GM06990 (cell line): ENCODE measurements at regions not wholly inside any gene's neighbourhood (a gene's known extent, or its start where the extent isn't known, plus 50 kb on each side); places are given as distances from the start of the nearest gene placed in this dataset.

ENCODE experiments used
- DNase-seq: peaks from one replicate; pipeline ENCODE4 v3.0.0-alpha.2; 2011; ENCODE audit not compliant: insufficient read length; ENCODE audit errors: extremely low read depth
- H3K27me3 ChIP-seq: replicated peaks from 2 replicates; pipeline ENCODE4 v1.6.0; 2011; ENCODE audit warnings: low read length; ENCODE audit not compliant: control insufficient read depth, insufficient read depth
- H3K36me3 ChIP-seq: 2 replicates; pipeline ENCODE4 v1.5.1; 2011; ENCODE audit warnings: low read length; ENCODE audit not compliant: control insufficient read depth, insufficient read depth
- H3K4me3 ChIP-seq: replicated peaks from 2 replicates; pipeline ENCODE4 v1.5.1; 2011; ENCODE audit warnings: low read depth, mild to moderate bottlenecking, control low read depth, low read length
- TF ChIP-seq, protein P1 (sequence below): IDR thresholded peaks from 2 replicates; pipeline ENCODE4 v1.5.1; 2011; ENCODE audit warnings: low read length, control low read depth, mild to moderate bottlenecking, inconsistent platforms; ENCODE audit not compliant: insufficient read depth, poor library complexity, severe bottlenecking

DNA sequence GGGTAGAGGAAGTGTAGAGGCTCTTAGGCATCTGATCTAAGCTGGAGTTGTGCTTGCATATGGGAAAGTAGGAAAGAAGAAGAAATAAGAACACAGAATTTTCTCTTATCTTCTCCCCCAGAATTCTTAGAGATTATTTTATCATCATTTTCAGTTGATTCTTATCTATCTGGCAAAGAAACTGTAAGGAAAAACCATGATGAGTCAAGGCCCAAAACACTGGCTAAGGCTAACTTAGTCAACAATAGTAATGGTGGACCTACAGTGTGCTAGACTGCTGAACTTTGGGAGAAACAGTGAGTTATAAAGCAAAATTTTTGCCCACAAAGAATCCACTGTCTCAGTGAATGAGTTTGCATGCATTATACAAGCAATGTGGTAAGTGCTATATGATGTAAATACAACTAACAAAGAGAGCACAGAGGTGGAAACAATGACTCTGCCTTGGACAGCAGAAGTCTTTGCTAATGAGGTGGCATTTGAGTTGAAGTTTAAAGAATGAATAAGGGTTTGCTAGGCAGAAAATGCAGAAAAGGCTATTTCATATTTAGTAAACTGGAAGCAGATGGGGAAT, 344.5 kb upstream of the PLET1 start:
- DNase-seq, result no peak
- no peak overlapping the region for H3K4me3 ChIP-seq
- no peaks in the 10 kb centered on the region; the same call in 1 of the 2 replicates for H3K27me3 ChIP-seq
- H3K36me3 ChIP-seq, result no peaks in the 10 kb centered on the region
- TF ChIP-seq, protein P1, sequence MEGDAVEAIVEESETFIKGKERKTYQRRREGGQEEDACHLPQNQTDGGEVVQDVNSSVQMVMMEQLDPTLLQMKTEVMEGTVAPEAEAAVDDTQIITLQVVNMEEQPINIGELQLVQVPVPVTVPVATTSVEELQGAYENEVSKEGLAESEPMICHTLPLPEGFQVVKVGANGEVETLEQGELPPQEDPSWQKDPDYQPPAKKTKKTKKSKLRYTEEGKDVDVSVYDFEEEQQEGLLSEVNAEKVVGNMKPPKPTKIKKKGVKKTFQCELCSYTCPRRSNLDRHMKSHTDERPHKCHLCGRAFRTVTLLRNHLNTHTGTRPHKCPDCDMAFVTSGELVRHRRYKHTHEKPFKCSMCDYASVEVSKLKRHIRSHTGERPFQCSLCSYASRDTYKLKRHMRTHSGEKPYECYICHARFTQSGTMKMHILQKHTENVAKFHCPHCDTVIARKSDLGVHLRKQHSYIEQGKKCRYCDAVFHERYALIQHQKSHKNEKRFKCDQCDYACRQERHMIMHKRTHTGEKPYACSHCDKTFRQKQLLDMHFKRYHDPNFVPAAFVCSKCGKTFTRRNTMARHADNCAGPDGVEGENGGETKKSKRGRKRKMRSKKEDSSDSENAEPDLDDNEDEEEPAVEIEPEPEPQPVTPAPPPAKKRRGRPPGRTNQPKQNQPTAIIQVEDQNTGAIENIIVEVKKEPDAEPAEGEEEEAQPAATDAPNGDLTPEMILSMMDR, result no peak

DNA sequence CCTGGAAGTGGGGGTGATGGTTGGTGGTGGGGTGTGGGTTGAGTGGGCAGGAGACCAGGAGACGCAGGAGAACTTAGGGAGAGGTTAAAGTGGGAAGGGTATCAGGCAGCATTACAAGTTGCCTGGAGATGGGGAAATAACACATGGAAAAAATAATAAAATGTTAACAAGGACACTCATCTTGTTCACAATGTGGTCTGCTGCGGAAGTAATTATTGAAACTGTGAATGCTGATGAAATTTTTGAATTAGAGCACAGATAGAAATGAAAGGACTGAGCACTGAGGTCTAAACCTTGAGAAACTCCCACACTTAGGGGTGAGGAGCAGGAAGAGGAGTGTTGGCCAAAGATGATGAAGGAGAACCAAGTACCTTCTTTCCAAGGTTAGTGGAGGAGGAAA, 346.0 kb upstream of the PLET1 start:
- no peak for DNase-seq
- no peaks in the 10 kb centered on the region; the same call in 1 of the 2 replicates for H3K27me3 ChIP-seq
- no peak overlapping the region for H3K4me3 ChIP-seq
- H3K36me3 ChIP-seq, result no peaks in the 10 kb centered on the region
- TF ChIP-seq, protein P1, result no peak

DNA sequence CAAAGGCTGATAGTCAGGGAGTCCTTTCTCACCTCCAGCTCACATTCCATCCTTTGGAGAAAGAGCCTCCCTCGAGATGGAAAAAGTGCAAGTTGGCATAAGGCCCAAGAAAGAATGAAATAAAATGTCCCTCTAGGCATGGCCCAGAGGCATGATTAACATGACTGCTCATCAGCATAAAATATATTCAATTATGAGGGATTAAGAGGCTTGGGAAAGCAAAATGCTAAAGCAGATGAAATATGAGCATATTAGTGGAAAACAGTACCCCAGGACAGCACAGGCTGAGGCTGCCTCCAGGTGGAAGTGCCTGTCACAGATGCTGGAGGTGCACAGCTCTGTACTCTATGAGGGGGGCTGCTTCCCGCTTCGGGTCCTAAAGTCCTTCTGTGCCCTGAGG, 347.8 kb upstream of the PLET1 start:
- H3K36me3 ChIP-seq, result no peaks in the 10 kb centered on the region
- TF ChIP-seq, protein P1, result no peak
- H3K4me3 ChIP-seq, result no peak overlapping the region
- no peaks in the 10 kb centered on the region; the same call in 1 of the 2 replicates for H3K27me3 ChIP-seq
- DNase-seq, result no peak

DNA sequence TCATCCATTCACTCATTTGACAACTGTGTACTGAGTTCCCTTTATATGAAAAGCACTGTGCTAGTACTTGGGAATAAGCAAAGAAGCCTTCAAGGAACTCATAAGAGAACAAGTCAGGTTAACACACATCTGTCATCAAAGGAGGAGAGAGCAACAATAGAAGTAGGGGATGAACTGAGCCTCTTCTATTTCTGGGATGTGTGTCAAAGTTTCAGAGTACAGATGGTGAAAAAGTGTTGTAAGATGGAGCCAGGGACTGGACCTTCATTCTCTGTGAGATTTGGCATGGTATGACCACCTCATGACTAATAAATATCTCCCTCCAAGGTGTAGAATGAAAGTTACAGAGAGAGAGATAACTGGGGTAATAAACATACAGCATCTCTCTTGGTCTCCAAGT, 349.8 kb upstream of the PLET1 start:
- no peak for DNase-seq
- Histone ChIP-seq H3K4me3 (no peak overlapping the region), H3K27me3 (no peaks in the 10 kb centered on the region; the same call in 1 of the 2 replicates), H3K36me3 (no peaks in the 10 kb centered on the region)
- TF ChIP-seq, protein P1, result no peak

DNA sequence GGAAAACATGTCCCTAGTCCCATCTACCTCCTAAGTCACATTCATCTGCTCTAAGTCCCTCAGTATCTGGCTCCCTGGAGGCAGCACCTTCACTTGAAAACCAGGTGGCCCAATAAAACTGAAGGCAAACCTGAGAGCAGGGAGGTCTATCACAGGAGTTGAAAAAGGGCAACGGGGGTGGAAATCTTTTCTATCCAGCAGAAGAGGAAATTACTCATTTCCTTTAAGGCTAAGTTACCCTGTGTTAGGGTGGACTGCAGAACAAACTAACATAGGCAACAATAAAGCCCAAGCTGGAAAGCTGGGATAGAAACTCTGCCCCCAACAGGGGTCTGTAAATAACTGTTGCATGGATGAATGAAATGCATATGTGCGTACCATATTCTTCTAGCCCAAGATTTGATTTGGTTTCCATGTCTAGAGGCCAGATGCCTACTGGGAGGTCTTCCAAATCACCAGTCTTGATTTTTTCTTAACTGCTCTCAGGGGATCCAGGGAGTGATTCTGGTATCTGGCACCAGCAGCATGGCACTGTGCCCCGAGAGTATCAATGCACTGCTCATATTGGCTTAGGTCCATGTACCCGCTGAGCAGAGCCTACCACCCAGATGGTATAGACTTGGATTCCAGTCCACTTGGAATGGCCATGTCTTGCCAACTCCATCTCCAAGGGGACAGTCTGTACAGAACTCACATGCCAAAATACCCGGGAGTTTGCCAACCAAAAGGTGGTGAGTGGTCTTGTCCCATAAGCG, 350.0 kb upstream of the NCAM1 start:
- no peaks in the 10 kb centered on the region; the same call in 1 of the 2 replicates for H3K27me3 ChIP-seq
- DNase-seq, result no peak

More for the DNA sequence above, 350.0 kb upstream of the NCAM1 start:
- TF ChIP-seq, protein P1, result no peak
- no peaks in the 10 kb centered on the region for H3K36me3 ChIP-seq
- H3K4me3 ChIP-seq, result no peak overlapping the region
